ENCODE measurements at regions not wholly inside any gene's neighbourhood (a gene's known extent, or its start where the extent isn't known, plus 50 kb on each side); places are given as distances from the start of the nearest gene placed in this dataset.
A peak's percentile ranks its signal among the peaks of the same experiment; 100 is the strongest.

DNA sequence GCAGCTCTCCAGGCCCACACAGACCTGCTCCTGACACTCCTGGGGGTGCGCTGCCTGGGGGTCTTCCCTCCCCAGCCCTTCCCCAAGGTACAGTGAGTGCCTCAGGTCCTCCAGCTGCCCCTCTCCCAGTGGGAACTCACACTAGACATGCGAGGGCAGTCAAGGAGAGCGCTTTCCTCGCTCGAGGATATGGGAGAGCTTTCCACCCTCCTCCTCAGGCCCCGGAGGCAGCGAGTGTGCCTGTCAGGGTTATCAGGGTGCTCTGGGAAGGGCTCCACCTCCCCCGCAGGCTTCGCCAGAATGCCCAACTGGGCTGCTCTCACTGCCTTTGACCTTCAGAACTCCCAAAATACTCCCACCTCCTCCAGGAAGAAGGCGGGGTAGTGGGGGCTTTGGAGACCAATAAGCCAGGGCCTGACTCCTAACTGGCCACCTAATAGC is 85.7 kb upstream of the LAPTM4A start:
- 82 to 87% (median 87%) methylated on average over 9 to 10 of the region's 10 CpGs for WGBS, 3 donors
- H3K27me3 ChIP-seq (ENCODE audit: control insufficient read depth in 3 of 3, insufficient read depth in 3 of 3, low read length in 3 of 3): no peaks in the 10 kb centered on the region
- H3K36me3 ChIP-seq (ENCODE audit: control insufficient read depth in 3 of 3, insufficient read depth in 2 of 3, low read depth in 1 of 3, low read length in 3 of 3): no peaks in the 10 kb centered on the region
- peaks cover 0 to 16% (median 2%) of the 10 kb centered on the region in 3 donors for H3K4me1 ChIP-seq (ENCODE audit: control insufficient read depth in 3 of 3, insufficient read depth in 2 of 3, low read depth in 1 of 3, low read length in 2 of 3)
- no peaks in the 10 kb centered on the region for H3K9me3 ChIP-seq (ENCODE audit: control insufficient read depth in 2 of 2, insufficient read depth in 1 of 2, low read depth in 1 of 2, low read length in 1 of 2)
- DNase-seq: no peak
- FAIRE-seq: no peak
- no peak overlapping the region for H3K27ac ChIP-seq (ENCODE audit: low read depth in 1 of 3, low read length in 2 of 3)
- H3K4me3 ChIP-seq (ENCODE audit: low read depth in 1 of 3, low read length in 3 of 3): no peak overlapping the region

DNA sequence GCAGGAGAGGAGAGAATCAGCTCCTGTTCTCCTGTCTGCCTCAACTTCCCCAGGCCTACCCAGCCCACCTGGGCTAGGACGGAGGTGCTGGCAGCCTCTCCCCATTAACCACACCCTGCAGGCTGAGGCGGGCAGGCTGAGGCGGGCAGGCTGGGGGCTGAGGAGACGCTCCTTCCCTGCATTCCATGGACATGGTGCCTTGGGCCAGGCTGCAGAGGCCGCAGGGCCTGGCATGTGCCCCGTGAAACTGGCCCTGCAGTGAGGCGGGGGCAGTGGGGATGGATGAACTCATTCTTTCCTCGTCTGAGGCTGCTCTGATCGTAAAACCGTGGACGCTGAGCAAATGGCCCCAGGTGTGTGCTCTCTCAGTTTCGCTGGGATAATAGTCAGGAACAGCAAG is 84.7 kb upstream of the LAPTM4A start:
- WGBS, 3 donors: 67 to 83% (median 68%) methylated on average over 12 of the region's 12 CpGs
- Histone ChIP-seq H3K4me1 (ENCODE audit: control insufficient read depth in 3 of 3, insufficient read depth in 2 of 3, low read depth in 1 of 3, low read length in 2 of 3) (peaks cover 0 to 25% (median 2%) of the 10 kb centered on the region in 3 donors), H3K27ac (ENCODE audit: low read depth in 1 of 3, low read length in 2 of 3) (no peak overlapping the region), H3K9me3 (ENCODE audit: control insufficient read depth in 2 of 2, insufficient read depth in 1 of 2, low read depth in 1 of 2, low read length in 1 of 2) (no peaks in the 10 kb centered on the region), H3K27me3 (ENCODE audit: control insufficient read depth in 3 of 3, insufficient read depth in 3 of 3, low read length in 3 of 3) (no peaks in the 10 kb centered on the region), H3K4me3 (ENCODE audit: low read depth in 1 of 3, low read length in 3 of 3) (no peak overlapping the region), H3K36me3 (ENCODE audit: control insufficient read depth in 3 of 3, insufficient read depth in 2 of 3, low read depth in 1 of 3, low read length in 3 of 3) (no peaks in the 10 kb centered on the region)
- FAIRE-seq (no peak), DNase-seq (no peak)

GRCh38 chr2:20135631-20136050 is 84.2 kb upstream of the LAPTM4A start:
- H3K27ac ChIP-seq (ENCODE audit: low read depth in 1 of 3, low read length in 2 of 3): no peak overlapping the region
- H3K27me3 ChIP-seq (ENCODE audit: control insufficient read depth in 3 of 3, insufficient read depth in 3 of 3, low read length in 3 of 3): no peaks in the 10 kb centered on the region
- no peaks in the 10 kb centered on the region for H3K36me3 ChIP-seq (ENCODE audit: control insufficient read depth in 3 of 3, insufficient read depth in 2 of 3, low read depth in 1 of 3, low read length in 3 of 3)
- WGBS, 3 donors: 15 to 26% (median 21%) methylated on average over 10 of the region's 10 CpGs
- H3K9me3 ChIP-seq (ENCODE audit: control insufficient read depth in 2 of 2, insufficient read depth in 1 of 2, low read depth in 1 of 2, low read length in 1 of 2): no peaks in the 10 kb centered on the region
- FAIRE-seq (no peak), DNase-seq (peak; percentile 67 to 75)
- H3K4me3 ChIP-seq (ENCODE audit: low read depth in 1 of 3, low read length in 3 of 3): no peak overlapping the region
- peaks cover 2 to 30% (median 4%) of the 10 kb centered on the region in 3 donors for H3K4me1 ChIP-seq (ENCODE audit: control insufficient read depth in 3 of 3, insufficient read depth in 2 of 3, low read depth in 1 of 3, low read length in 2 of 3)

DNA sequence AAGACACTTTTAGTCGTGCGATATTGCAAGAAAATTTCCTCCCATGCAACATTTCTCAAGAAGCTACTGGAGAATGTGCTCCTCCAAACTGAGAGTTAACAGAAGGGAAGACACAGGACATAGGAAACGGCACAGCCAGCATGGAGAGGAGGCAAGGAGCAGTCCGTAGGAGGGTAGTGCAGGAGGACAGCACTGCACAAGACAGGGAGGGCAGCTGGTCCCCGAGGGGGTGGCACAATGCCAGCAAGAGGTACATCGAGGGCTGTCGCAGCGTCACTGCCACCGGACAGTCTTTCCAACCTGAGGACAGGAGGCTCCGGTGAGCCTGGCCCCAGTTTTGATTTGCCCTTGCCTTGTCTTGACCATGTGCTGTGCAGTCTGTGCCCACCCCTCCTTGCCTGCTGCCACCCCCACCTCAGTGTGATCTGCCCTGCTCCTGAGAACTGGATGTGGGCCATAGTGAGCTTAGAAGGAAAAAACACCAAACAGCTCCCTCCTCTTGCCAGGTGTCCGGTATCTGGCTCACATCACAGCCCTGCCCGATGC is 81.6 kb upstream of the LAPTM4A start:
- WGBS, 3 donors: 43 to 68% (median 60%) methylated on average over 12 of the region's 12 CpGs
- H3K4me3 ChIP-seq (ENCODE audit: low read depth in 1 of 3, low read length in 3 of 3): no peak overlapping the region
- no peak overlapping the region for H3K27ac ChIP-seq (ENCODE audit: low read depth in 1 of 3, low read length in 2 of 3)
- FAIRE-seq: no peak
- H3K4me1 ChIP-seq (ENCODE audit: control insufficient read depth in 3 of 3, insufficient read depth in 2 of 3, low read depth in 1 of 3, low read length in 2 of 3): peaks cover 3 to 36% (median 5%) of the 10 kb centered on the region in 3 donors
- H3K27me3 ChIP-seq (ENCODE audit: control insufficient read depth in 3 of 3, insufficient read depth in 3 of 3, low read length in 3 of 3): no peaks in the 10 kb centered on the region
- no peaks in the 10 kb centered on the region for H3K36me3 ChIP-seq (ENCODE audit: control insufficient read depth in 3 of 3, insufficient read depth in 2 of 3, low read depth in 1 of 3, low read length in 3 of 3)
- DNase-seq: no peak
- no peaks in the 10 kb centered on the region for H3K9me3 ChIP-seq (ENCODE audit: control insufficient read depth in 2 of 2, insufficient read depth in 1 of 2, low read depth in 1 of 2, low read length in 1 of 2)

GRCh38 chr2:20130821-20131645 is 79.6 kb upstream of the LAPTM4A start:
- WGBS, 3 donors: 65 to 70% (median 67%) methylated on average over 11 of the region's 11 CpGs
- Histone ChIP-seq H3K36me3 (ENCODE audit: control insufficient read depth in 3 of 3, insufficient read depth in 2 of 3, low read depth in 1 of 3, low read length in 3 of 3) (no peaks in the 10 kb centered on the region), H3K27me3 (ENCODE audit: control insufficient read depth in 3 of 3, insufficient read depth in 3 of 3, low read length in 3 of 3) (no peaks in the 10 kb centered on the region), H3K4me1 (ENCODE audit: control insufficient read depth in 3 of 3, insufficient read depth in 2 of 3, low read depth in 1 of 3, low read length in 2 of 3) (peaks cover 5 to 36% (median 5%) of the 10 kb centered on the region in 3 donors), H3K27ac (ENCODE audit: low read depth in 1 of 3, low read length in 2 of 3) (peak overlapping the region; percentile 87 to 91 (median 90)), H3K9me3 (ENCODE audit: control insufficient read depth in 2 of 2, insufficient read depth in 1 of 2, low read depth in 1 of 2, low read length in 1 of 2) (no peaks in the 10 kb centered on the region), H3K4me3 (ENCODE audit: low read depth in 1 of 3, low read length in 3 of 3) (no peak overlapping the region)
- FAIRE-seq (no peak), DNase-seq (peak in 1 of 2 donors; percentile 52)

- H3K4me1 ChIP-seq (ENCODE audit: control insufficient read depth in 3 of 3, insufficient read depth in 2 of 3, low read depth in 1 of 3, low read length in 2 of 3): peaks cover 5 to 36% (median 8%) of the 10 kb centered on the region in 3 donors
- peak overlapping the region; percentile 87 to 91 (median 90) for H3K27ac ChIP-seq (ENCODE audit: low read depth in 1 of 3, low read length in 2 of 3)
- no peak overlapping the region for H3K4me3 ChIP-seq (ENCODE audit: low read depth in 1 of 3, low read length in 3 of 3)
- WGBS, 3 donors: 12 to 64% (median 41%) methylated on average over 3 of the region's 3 CpGs
- DNase-seq (peak; percentile 72 to 86), FAIRE-seq (no peak)
- no peaks in the 10 kb centered on the region for H3K36me3 ChIP-seq (ENCODE audit: control insufficient read depth in 3 of 3, insufficient read depth in 2 of 3, low read depth in 1 of 3, low read length in 3 of 3)
- no peaks in the 10 kb centered on the region for H3K9me3 ChIP-seq (ENCODE audit: control insufficient read depth in 2 of 2, insufficient read depth in 1 of 2, low read depth in 1 of 2, low read length in 1 of 2)
- H3K27me3 ChIP-seq (ENCODE audit: control insufficient read depth in 3 of 3, insufficient read depth in 3 of 3, low read length in 3 of 3): no peaks in the 10 kb centered on the region
These were observed 78.7 kb upstream of the LAPTM4A start for GRCh38 chr2:20130160-20130560.

DNA sequence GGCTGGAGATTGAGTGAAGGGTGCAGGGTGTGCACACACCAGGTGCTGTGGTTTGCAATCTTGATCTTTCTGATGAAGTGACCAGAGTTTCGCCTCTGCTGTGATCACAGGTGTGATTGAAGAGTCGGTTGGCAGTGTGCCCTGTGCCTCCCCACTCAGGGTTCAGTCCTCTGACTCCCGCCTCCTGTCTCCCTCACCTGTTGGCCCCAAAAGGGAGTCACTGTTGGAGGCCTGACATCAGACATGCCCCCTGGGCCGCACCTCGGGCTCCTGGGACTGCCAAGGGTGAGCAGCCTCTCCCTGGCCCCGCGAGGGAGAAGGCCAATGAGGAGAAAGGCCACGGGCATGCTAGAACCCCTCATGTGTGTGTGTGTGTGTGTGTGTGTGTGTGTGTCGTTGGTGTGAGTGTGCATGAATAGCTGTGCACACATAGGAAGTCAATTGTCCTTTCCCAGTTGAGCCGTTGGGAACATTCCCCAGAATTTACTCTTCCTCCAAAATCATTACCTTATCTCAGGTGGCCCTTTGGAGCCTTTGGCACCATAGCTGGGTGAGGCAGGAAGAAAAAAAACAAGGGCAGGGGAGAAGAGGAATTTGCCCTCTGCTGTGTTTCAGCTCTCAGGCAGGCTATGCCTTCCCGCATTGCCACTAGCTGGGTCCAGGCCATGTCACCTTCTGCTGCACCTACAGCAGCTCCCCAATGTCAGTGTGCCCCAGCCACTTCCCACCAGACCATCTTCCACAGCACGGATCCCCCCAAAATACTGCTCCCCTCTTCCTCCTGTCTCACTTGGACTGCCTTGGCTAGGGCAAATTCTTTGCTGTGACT is 78.1 kb upstream of the LAPTM4A start:
- Histone ChIP-seq H3K4me1 (ENCODE audit: control insufficient read depth in 3 of 3, insufficient read depth in 2 of 3, low read depth in 1 of 3, low read length in 2 of 3) (peaks cover 5 to 36% (median 8%) of the 10 kb centered on the region in 3 donors), H3K27ac (ENCODE audit: low read depth in 1 of 3, low read length in 2 of 3) (peak overlapping the region; percentile 87 to 92 (median 90)), H3K27me3 (ENCODE audit: control insufficient read depth in 3 of 3, insufficient read depth in 3 of 3, low read length in 3 of 3) (no peaks in the 10 kb centered on the region), H3K9me3 (ENCODE audit: control insufficient read depth in 2 of 2, insufficient read depth in 1 of 2, low read depth in 1 of 2, low read length in 1 of 2) (no peaks in the 10 kb centered on the region), H3K4me3 (ENCODE audit: low read depth in 1 of 3, low read length in 3 of 3) (no peak overlapping the region), H3K36me3 (ENCODE audit: control insufficient read depth in 3 of 3, insufficient read depth in 2 of 3, low read depth in 1 of 3, low read length in 3 of 3) (no peaks in the 10 kb centered on the region)
- WGBS, 3 donors: 10 to 59% (median 38%) methylated on average over 12 of the region's 12 CpGs
- DNase-seq: peak; percentile 82 to 95
- FAIRE-seq: no peak

Data from small intestine (tissue), 7 donors.